Posterior cingulate gyrus (tissue), 11 donors: ENCODE measurements at regions not wholly inside any gene's neighbourhood (a gene's known extent, or its start where the extent isn't known, plus 50 kb on each side); places are given as distances from the start of the nearest gene placed in this dataset.
A peak's percentile ranks its signal among the peaks of the same experiment; 100 is the strongest.

Experiments
- DNase-seq, 10 donors: peaks; one replicate each; pipeline versions ENCODE4 v3.0.0 to v3.0.0-alpha.2; 2020 to 2021; ENCODE audit warnings: mixed read lengths in 3 of 10
- intact Hi-C: fragments of 100-400 bp; cut with DNase I; formaldehyde crosslinking; loops from one replicate; pipeline ENCODE4 v1.15.1; 2023

GRCh38 chr4:100811046-100811445, 293.2 kb upstream of the EMCN start:
- intact Hi-C loops = no loop called here
- DNase-seq = no peak

- intact Hi-C loops = no loop called here
- no peak for DNase-seq
These were observed 291.7 kb upstream of the EMCN start for GRCh38 chr4:100809506-100809905.

- intact Hi-C loops = no loop called here
These were observed 289.2 kb upstream of the EMCN start for GRCh38 chr4:100806988-100807387.

GRCh38 chr4:100805538-100805937, 287.7 kb upstream of the EMCN start:
- intact Hi-C loops = no loop called here
- DNase-seq = peak in 1 of 10 donors; percentile 35

More at GRCh38 chr4:100806988-100807387, 289.2 kb upstream of the EMCN start:
- no peak for DNase-seq

- intact Hi-C loops = no loop called here
- DNase-seq = no peak
These were observed 286.9 kb upstream of the EMCN start for GRCh38 chr4:100804576-100805360.

- intact Hi-C loops = no loop called here
These were observed 285.9 kb upstream of the EMCN start for GRCh38 chr4:100803751-100804150.

GRCh38 chr4:100799761-100800539, 282.1 kb upstream of the EMCN start:
- DNase-seq = no peak
- intact Hi-C loops = no loop called here

More at GRCh38 chr4:100803751-100804150, 285.9 kb upstream of the EMCN start:
- DNase-seq = no peak

GRCh38 chr4:100797791-100798190, 280.0 kb upstream of the EMCN start:
- no peak for DNase-seq

GRCh38 chr4:100797356-100797755, 279.5 kb upstream of the EMCN start:
- intact Hi-C loops = no loop called here

More at GRCh38 chr4:100797791-100798190, 280.0 kb upstream of the EMCN start:
- intact Hi-C loops = no loop called here

GRCh38 chr4:100796332-100796731, 278.5 kb upstream of the EMCN start:
- no peak for DNase-seq
- intact Hi-C loops = no loop called here

More at GRCh38 chr4:100797356-100797755, 279.5 kb upstream of the EMCN start:
- no peak for DNase-seq

- intact Hi-C loops = no loop called here
- no peak for DNase-seq
These were observed 277.8 kb upstream of the EMCN start for GRCh38 chr4:100795581-100795980.

- intact Hi-C loops = no loop called here
- no peak for DNase-seq
These were observed 273.2 kb upstream of the EMCN start for GRCh38 chr4:100790836-100791615.

- intact Hi-C loops = no loop called here
- DNase-seq = no peak
These were observed 272.2 kb upstream of the EMCN start for GRCh38 chr4:100789991-100790390.

GRCh38 chr4:100786481-100786880, 268.7 kb upstream of the EMCN start:
- no peak for DNase-seq
- intact Hi-C loops = no loop called here

- no peak for DNase-seq
- intact Hi-C loops = no loop called here
These were observed 264.5 kb upstream of the EMCN start for GRCh38 chr4:100782356-100782755.

- no peak for DNase-seq
- intact Hi-C loops = no loop called here
These were observed 263.6 kb upstream of the EMCN start for GRCh38 chr4:100781435-100781834.

GRCh38 chr4:100780126-100780525, 262.3 kb upstream of the EMCN start:
- intact Hi-C loops = no loop called here
- no peak for DNase-seq

GRCh38 chr4:100778431-100778830, 260.6 kb upstream of the EMCN start:
- no peak for DNase-seq
- intact Hi-C loops = no loop called here

- intact Hi-C loops = no loop called here
These were observed 244.9 kb upstream of the EMCN start for GRCh38 chr4:100762738-100763137.

GRCh38 chr4:100754751-100755150, 236.9 kb upstream of the EMCN start:
- DNase-seq = no peak
- intact Hi-C loops = no loop called here

More at GRCh38 chr4:100762738-100763137, 244.9 kb upstream of the EMCN start:
- DNase-seq = no peak
